ENCODE measurements at regions not wholly inside any gene's neighbourhood (a gene's known extent, or its start where the extent isn't known, plus 50 kb on each side); places are given as distances from the start of the nearest gene placed in this dataset.

DNA sequence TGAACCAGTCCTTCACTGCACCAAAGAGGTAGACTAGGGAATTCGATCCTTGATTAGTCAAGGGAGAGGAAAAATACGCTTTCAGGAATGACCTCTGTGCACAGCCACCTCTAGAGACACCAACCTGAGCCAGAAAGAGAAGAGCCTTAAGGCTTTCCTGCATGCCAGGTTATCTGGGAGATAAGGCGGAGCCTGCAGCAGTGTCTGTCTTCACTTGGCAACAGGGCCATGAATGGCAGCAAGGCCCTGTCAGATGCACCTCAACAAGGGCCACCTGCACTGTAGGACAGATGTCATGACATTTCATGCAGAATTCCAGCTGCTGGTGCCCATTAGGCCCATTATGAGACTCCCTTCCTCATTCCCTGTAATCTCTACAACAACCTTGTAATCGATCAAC, 88.1 kb downstream of the MEX3B start:
- H3K9ac ChIP-seq (replicated peaks; ENCODE audit: extremely low read depth, insufficient read depth, low read length) = no peak overlapping the region
- intact Hi-C loops (cut with micrococcal nuclease) = no loop called here
- no peaks in the 10 kb centered on the region for H3K9me1 ChIP-seq (replicated peaks; ENCODE audit: control insufficient read depth, extremely low read depth, insufficient read depth, low read length)
- H3K27me3 ChIP-seq (ENCODE audit: control insufficient read depth in 2 of 2, insufficient read depth in 2 of 2, low read length in 2 of 2) = no peaks in the 10 kb centered on the region
- no peaks in the 10 kb centered on the region for H3K79me2 ChIP-seq (ENCODE audit: control insufficient read depth, insufficient read depth, low read length)
- H4K20me1 ChIP-seq (replicated peaks; ENCODE audit: control insufficient read depth, extremely low read depth, insufficient read depth, low read length) = no peaks in the 10 kb centered on the region
- TF ChIP-seq, protein P1, sequence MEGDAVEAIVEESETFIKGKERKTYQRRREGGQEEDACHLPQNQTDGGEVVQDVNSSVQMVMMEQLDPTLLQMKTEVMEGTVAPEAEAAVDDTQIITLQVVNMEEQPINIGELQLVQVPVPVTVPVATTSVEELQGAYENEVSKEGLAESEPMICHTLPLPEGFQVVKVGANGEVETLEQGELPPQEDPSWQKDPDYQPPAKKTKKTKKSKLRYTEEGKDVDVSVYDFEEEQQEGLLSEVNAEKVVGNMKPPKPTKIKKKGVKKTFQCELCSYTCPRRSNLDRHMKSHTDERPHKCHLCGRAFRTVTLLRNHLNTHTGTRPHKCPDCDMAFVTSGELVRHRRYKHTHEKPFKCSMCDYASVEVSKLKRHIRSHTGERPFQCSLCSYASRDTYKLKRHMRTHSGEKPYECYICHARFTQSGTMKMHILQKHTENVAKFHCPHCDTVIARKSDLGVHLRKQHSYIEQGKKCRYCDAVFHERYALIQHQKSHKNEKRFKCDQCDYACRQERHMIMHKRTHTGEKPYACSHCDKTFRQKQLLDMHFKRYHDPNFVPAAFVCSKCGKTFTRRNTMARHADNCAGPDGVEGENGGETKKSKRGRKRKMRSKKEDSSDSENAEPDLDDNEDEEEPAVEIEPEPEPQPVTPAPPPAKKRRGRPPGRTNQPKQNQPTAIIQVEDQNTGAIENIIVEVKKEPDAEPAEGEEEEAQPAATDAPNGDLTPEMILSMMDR (IDR thresholded peaks at IDR 0.05; ENCODE audit: extremely low read depth in 1 of 2, insufficient read depth in 1 of 2, low read depth in 1 of 2, low read length in 2 of 2) = no peak
- TF ChIP-seq MYC (IDR thresholded peaks at IDR 0.05; ENCODE audit: low read depth, low read length) (no peak), FOS (IDR thresholded peaks at IDR 0.05; ENCODE audit: borderline replicate concordance, insufficient read depth, low read length) (no peak), GATA2 (IDR thresholded peaks at IDR 0.05; ENCODE audit: insufficient read depth, insufficient read length, low read depth, low read length) (no peak), POLR2A (IDR thresholded peaks at IDR 0.05; ENCODE audit: low read depth, low read length) (no peak), POLR2AphosphoS5 (IDR thresholded peaks at IDR 0.05; ENCODE audit: insufficient read depth, low read depth, low read length) (no peak), JUN (IDR thresholded peaks at IDR 0.05; ENCODE audit: borderline replicate concordance, insufficient read depth, insufficient read length, low read depth) (no peak), EZH2 (IDR thresholded peaks at IDR 0.05; ENCODE audit: borderline replicate concordance, low read depth, low read length, severe bottlenecking) (no peak)
- TF ChIP-seq, protein P2, sequence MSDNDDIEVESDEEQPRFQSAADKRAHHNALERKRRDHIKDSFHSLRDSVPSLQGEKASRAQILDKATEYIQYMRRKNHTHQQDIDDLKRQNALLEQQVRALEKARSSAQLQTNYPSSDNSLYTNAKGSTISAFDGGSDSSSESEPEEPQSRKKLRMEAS (IDR thresholded peaks at IDR 0.05; ENCODE audit: insufficient read depth, insufficient read length) = no peak
- dilution Hi-C loops (cut with MboI; ENCODE audit: extremely low pct_ligation_motif_present, low sequenced_read_pairs) = no loop called here
- no peak overlapping the region for H3K4me3 ChIP-seq (replicated peaks in 1 of 3; ENCODE audit: insufficient read depth in 1 of 3, low read depth in 1 of 3, low read length in 3 of 3)
- FAIRE-seq (no peak), DNase-seq (ENCODE audit: low read depth, low spot score) (no peak)
- H2AFZ ChIP-seq (ENCODE audit: low read depth, low read length) = no peak overlapping the region
- CTCF ChIA-PET = no interaction called here
- no peaks in the 10 kb centered on the region for H3K4me1 ChIP-seq (ENCODE audit: control insufficient read depth, extremely low read depth, insufficient read depth, low read length)
- no TSS peak for BruUV-seq (replicated peaks)
- no peak overlapping the region for H3K27ac ChIP-seq (ENCODE audit: insufficient read depth, low read depth, low read length)
- no peak overlapping the region for H3K4me2 ChIP-seq (ENCODE audit: insufficient read depth, low read length)
- POLR2A ChIA-PET = no interaction called here
- no peaks in the 10 kb centered on the region for H3K9me3 ChIP-seq (replicated peaks; ENCODE audit: control insufficient read depth, insufficient read depth, low read length)
- no peaks in the 10 kb centered on the region for H3K36me3 ChIP-seq (ENCODE audit: control insufficient read depth in 2 of 2, extremely low read depth in 1 of 2, insufficient read depth in 2 of 2, low read length in 2 of 2)
